Right lobe of liver (tissue), 4 donors: ENCODE measurements at regions not wholly inside any gene's neighbourhood (a gene's known extent, or its start where the extent isn't known, plus 50 kb on each side); places are given as distances from the start of the nearest gene placed in this dataset.

ENCODE experiments used
- CTCF ChIP-seq, 4 donors: fragments of 200-600 bp in 3 of 4; fragments of 450-650 bp in 1 of 4; IDR thresholded peaks; one replicate each; pipeline versions ENCODE4 v1.5.1 to v1.8.0; 2016 to 2022; ENCODE audit warnings: antibody characterized with exemption in 4 of 4, mild to moderate bottlenecking in 2 of 4
- POLR2A ChIP-seq: fragments of 450-650 bp; IDR thresholded peaks from one replicate; pipeline ENCODE4 v1.6.1; 2017; ENCODE audit warnings: antibody characterized with exemption, mild to moderate bottlenecking
- donor health status: DM: no; HTN: no; CAD: no.
- donor health status: DM: no; HTN: no; CAD: no.
- donor health status: DM: no; HTN: yes; CAD: no.

DNA sequence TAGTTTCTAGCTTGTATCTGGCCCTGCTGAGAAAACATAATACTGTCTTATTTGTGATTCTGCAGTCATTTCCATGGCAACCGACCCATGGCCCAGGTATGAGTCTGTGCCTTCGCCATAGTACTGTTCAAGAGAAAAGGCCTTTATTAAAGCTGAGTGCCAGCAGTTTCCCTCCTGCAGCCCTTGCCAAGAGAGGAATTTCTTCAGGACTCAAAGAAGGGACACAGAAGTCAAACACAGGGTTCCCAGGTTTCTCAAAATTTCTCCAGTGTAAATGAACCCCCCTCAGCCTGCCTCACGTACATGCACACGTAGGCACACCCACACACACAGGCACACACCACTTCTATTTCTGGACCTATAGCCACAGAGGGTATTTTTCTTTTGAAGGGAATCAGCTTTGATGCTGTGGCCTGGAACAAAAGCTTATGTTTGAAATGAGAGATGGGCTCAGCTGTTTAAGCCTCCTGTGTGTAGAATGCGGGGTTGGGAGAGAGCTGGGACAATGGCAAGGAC is 269.2 kb downstream of the PDCD6IP start:
- TF ChIP-seq CTCF (IDR thresholded peaks at IDR 0.05) (no peak), POLR2A (no peak)
